AG09309 (cell line): ENCODE measurements at regions not wholly inside any gene's neighbourhood (a gene's known extent, or its start where the extent isn't known, plus 50 kb on each side); places are given as distances from the start of the nearest gene placed in this dataset.

Source experiments
- DNase-seq: peaks from one replicate; pipeline ENCODE4 v3.0.0-alpha.2; 2010; ENCODE audit warnings: low read depth
- H3K4me3 ChIP-seq: 2 replicates; pipeline ENCODE4 v1.5.1; 2011; ENCODE audit warnings: mild to moderate bottlenecking, low read depth, low read length, moderate library complexity; ENCODE audit not compliant: control insufficient read depth
- CTCF ChIP-seq: IDR thresholded peaks from 2 replicates; pipeline ENCODE4 v1.5.1; 2011; ENCODE audit warnings: mild to moderate bottlenecking, low read depth, low read length, inconsistent platforms; ENCODE audit not compliant: insufficient read depth, control insufficient read depth; ENCODE audit errors: missing control alignments

- no peak for DNase-seq
- TF ChIP-seq CTCF = no peak
- H3K4me3 ChIP-seq = no peak overlapping the region
Observed at GRCh38 chr15:77747175-77748077, 114.7 kb upstream of the LINGO1 start.

GRCh38 chr15:77746254-77747174, 113.8 kb upstream of the LINGO1 start:
- TF ChIP-seq CTCF = no peak
- no peak for DNase-seq
- H3K4me3 ChIP-seq = no peak overlapping the region

- H3K4me3 ChIP-seq = no peak overlapping the region
- no peak for DNase-seq
- no peak for TF ChIP-seq CTCF
Observed at GRCh38 chr15:77744398-77744797, 111.7 kb upstream of the LINGO1 start.

GRCh38 chr15:77742570-77742969, 109.9 kb upstream of the LINGO1 start:
- no peak for TF ChIP-seq CTCF
- H3K4me3 ChIP-seq = no peak overlapping the region
- DNase-seq = no peak

GRCh38 chr15:77742127-77742526, 109.4 kb upstream of the LINGO1 start:
- no peak for TF ChIP-seq CTCF
- no peak overlapping the region for H3K4me3 ChIP-seq
- no peak for DNase-seq

- no peak overlapping the region for H3K4me3 ChIP-seq
- DNase-seq = no peak
- no peak for TF ChIP-seq CTCF
Observed at GRCh38 chr15:77741106-77741505, 108.4 kb upstream of the LINGO1 start.
